GM20000 (cell line): ENCODE measurements at regions not wholly inside any gene's neighbourhood (a gene's known extent, or its start where the extent isn't known, plus 50 kb on each side); places are given as distances from the start of the nearest gene placed in this dataset.

Experiments
- DNase-seq: peaks from one replicate; pipeline ENCODE4 v3.0.0; 2012; ENCODE audit warnings: low spot score
- TF ChIP-seq, protein P1 (sequence below): IDR thresholded peaks from 2 replicates; pipeline ENCODE4 v1.5.1; 2012; ENCODE audit warnings: mild to moderate bottlenecking, control low read depth; ENCODE audit errors: extremely low read depth, missing control alignments

DNA sequence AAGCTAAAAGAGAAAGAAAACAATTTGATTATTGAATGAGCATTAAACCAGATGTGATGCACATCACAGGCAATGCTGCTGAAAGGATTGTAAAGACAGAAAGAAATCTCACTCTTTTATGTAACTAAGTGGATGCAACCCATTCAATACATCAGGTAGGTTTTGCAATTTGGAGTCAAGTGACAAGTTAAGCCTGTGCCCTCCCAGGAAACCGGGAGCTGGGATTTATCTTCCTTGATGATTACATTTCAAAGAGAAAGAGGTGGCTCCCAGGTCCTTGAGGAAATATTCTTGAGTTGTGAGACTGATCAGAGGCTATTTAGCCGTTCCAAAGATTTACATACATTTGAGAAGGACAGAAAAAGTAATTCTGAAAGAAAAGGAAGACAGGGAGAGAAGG, 219.0 kb upstream of the PROK2 start:
- TF ChIP-seq, protein P1, sequence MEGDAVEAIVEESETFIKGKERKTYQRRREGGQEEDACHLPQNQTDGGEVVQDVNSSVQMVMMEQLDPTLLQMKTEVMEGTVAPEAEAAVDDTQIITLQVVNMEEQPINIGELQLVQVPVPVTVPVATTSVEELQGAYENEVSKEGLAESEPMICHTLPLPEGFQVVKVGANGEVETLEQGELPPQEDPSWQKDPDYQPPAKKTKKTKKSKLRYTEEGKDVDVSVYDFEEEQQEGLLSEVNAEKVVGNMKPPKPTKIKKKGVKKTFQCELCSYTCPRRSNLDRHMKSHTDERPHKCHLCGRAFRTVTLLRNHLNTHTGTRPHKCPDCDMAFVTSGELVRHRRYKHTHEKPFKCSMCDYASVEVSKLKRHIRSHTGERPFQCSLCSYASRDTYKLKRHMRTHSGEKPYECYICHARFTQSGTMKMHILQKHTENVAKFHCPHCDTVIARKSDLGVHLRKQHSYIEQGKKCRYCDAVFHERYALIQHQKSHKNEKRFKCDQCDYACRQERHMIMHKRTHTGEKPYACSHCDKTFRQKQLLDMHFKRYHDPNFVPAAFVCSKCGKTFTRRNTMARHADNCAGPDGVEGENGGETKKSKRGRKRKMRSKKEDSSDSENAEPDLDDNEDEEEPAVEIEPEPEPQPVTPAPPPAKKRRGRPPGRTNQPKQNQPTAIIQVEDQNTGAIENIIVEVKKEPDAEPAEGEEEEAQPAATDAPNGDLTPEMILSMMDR, result no peak
- no peak for DNase-seq

DNA sequence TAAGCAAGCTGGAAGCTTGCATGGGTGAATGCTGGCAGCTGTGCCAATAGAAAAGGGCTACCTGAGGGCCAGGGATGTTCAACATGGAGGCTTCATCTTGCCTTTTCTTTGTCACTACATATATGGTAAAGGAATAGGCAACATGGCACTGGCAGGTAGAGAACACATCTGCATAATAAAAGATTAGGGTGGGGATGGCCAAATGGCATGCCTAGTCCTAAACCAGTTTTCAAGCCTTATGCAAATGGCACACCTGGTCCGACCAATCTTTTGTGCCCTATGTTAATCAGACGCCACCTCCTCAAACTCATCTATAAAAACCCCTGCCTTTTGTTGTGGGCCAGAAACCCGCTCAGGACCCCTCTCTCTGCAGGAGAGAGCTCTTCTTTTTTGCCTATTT, 216.8 kb upstream of the PROK2 start:
- TF ChIP-seq, protein P1, result no peak
- no peak for DNase-seq

DNA sequence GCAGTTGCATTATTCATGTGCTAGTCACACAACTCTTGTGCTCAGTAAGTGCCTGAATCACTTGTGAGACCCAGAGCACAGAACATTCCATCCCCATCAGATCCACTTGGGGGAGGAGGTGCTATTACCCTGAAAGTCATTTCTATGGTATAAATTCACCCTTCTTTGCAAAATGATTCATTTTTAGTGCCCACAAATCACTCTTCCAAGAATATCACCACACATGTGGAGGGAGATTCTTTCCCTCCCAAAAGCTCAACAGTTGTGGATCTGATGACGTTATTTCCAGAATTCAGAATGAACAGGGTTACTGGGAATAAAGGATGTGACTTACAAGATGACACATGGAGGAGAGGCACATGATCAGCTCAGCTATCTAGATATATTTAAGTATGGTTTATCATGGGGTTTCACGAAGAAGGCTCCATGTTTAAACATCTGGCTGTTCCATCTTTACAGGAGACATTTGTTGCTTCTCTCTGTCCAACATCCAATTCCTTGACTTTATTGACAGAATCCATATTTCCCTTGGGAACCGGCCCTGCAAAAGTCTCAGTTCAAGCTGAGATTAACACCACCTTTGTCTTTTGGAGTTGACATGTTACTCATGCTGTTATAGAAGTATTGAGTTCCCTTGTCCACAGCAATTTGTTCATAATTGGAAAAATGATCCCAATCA, 214.2 kb upstream of the PROK2 start:
- DNase-seq, result no peak
- TF ChIP-seq, protein P1, result no peak

DNA sequence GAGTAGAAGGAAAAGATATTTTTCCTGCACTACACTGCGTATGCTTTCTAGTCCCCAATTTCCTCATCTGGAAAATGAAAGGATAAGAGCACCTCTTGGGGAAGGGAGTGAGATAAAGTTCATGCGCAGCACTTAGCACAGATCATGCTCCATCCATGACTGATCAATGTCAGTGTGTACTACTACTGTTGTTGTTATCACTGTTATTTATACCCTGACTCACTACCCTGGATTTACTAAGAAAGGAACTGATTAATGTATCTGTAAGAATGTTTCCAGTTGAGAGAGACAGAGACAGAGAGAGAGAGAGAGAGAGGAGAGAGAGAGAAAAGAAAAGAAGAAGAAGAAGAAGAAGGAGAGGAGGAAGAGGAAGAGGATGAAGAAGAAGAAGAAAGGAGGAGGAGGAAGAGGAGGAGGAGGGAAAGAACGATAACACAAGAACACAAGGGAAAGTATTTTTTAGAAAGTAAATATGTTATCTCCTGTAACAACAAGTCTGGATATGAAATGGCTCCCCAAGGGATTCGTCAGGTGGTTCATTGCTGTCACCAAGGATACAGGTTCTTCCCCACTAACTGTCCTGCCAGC, 212.2 kb upstream of the PROK2 start:
- no peak for DNase-seq
- TF ChIP-seq, protein P1, result no peak

DNA sequence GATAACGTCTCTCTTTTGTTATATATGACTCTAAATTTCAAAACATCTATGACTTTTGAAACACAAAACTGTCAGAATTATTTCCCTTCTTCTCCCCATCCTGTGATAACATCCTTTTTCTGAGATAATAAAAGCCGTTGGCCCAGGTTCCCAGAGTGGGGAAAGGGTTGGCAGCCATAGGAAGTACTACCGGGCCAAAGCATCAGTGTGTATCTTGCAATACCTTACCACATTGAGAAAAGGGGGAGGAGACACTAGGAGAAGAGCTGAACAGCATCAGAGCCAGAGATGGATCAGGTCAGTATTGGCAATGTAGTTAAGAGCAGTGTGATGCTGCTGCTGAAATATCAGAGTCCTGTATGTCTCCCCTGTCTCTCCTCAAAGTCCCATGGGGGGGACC, 210.0 kb upstream of the PROK2 start:
- TF ChIP-seq, protein P1, result no peak
- no peak for DNase-seq

DNA sequence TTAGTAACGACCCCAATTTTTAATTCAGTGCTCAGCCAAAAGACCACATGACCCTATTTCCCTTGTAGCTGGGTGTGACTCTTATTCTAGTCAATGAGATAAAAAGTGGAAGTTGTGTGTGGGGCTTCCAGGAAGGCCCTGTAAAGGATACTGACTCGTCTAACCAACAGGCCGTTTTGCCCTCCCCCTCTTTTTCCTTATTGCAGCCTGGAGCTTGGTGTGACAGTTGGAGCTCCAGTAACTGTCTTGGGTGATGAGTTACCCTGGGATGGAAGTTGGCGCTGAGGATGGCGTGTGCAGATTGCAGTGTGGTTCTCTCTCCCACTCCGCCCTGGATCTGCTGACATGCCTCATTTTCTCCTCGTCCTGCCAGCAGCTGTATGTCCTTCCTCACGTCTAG, 209.3 kb upstream of the PROK2 start:
- TF ChIP-seq, protein P1, result no peak
- no peak for DNase-seq

DNA sequence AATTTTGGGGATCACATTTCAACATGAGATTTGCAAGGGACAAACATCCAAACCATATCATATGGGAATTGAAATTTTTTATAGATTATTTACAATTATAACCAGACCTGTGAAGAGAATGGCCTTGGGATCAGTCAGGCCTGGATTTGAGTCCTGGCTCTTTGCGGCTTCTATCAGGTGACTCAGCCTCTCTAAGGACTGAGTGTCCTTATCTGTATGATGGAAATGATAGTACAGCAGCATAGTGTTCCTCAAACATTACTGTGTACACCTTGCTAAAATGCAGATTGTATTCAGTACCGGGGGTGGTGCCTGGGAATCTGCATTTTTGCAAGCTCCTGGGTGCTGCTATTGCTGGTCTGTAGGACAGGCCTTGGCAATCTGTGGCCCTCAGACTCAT, 206.7 kb upstream of the PROK2 start:
- TF ChIP-seq, protein P1, result no peak
- DNase-seq, result no peak
